ENCODE measurements at regions not wholly inside any gene's neighbourhood (a gene's known extent, or its start where the extent isn't known, plus 50 kb on each side); places are given as distances from the start of the nearest gene placed in this dataset.

GRCh38 chr16:51814617-51815016, 663.5 kb upstream of the SALL1 start:
- Histone ChIP-seq H3K4me3 (ENCODE audit: control insufficient read depth in 1 of 2, extremely low read depth in 1 of 2, low read length in 1 of 2) (no peak overlapping the region), H3K9me3 (no peaks in the 10 kb centered on the region), H3K27ac (ENCODE audit: low read length) (no peak overlapping the region), H3K27me3 (replicated peaks in 1 of 2; ENCODE audit: control insufficient read depth in 2 of 2, extremely low read depth in 1 of 2, insufficient read depth in 2 of 2, low read length in 1 of 2) (no peaks in the 10 kb centered on the region), H3K36me3 (ENCODE audit: control insufficient read depth in 2 of 2, extremely low read depth in 1 of 2, insufficient read depth in 1 of 2, low read length in 1 of 2) (no peaks in the 10 kb centered on the region), H3K4me1 (ENCODE audit: control insufficient read depth in 1 of 2, extremely low read depth in 1 of 2, insufficient read depth in 2 of 2, low read length in 2 of 2) (no peaks in the 10 kb centered on the region)
- Mint-ChIP-seq H3K27me3 (no peaks in the 10 kb centered on the region), H3K4me3 (no peak overlapping the region), H3K9me3 (peaks cover 8 to 23% (median 11%) of the 10 kb centered on the region in 3 donors), H3K27ac (no peak overlapping the region), H3K36me3 (no peaks in the 10 kb centered on the region), H3K4me1 (no peaks in the 10 kb centered on the region)
- ATAC-seq (replicated peaks in 1 of 4) (no peak), DNase-seq (no peak)
- WGBS (ENCODE audit: insufficient coverage) = no CpG with 5 or more reads among the region's 3 CpGs
- ChIA-PET POLR2A (interaction anchor here in 1 of 2 donors (0.5 kb wide), 1 partner anchor 634 kb away, joined by 6 read pairs; no protein-coding TSS in a partner anchor), CTCF (no interaction called here)

- WGBS (ENCODE audit: insufficient coverage) = 88% methylated on average over 3 of the region's 4 CpGs
- H3K4me1 Mint-ChIP-seq = no peaks in the 10 kb centered on the region
Observed at GRCh38 chr16:51813609-51814008, 662.5 kb upstream of the SALL1 start.

GRCh38 chr16:51812945-51813344, 661.9 kb upstream of the SALL1 start:
- ChIA-PET CTCF (no interaction called here), POLR2A (no interaction called here)
- no peaks in the 10 kb centered on the region for H3K27me3 Mint-ChIP-seq
- no peak overlapping the region for H3K4me3 ChIP-seq (ENCODE audit: control insufficient read depth in 1 of 2, extremely low read depth in 1 of 2, low read length in 1 of 2)
- H3K27ac ChIP-seq (ENCODE audit: low read length) = no peak overlapping the region
- WGBS (ENCODE audit: insufficient coverage) = no CpG with 5 or more reads among the region's 2 CpGs
- DNase-seq (no peak), ATAC-seq (replicated peaks in 1 of 4) (no peak)
- H3K36me3 Mint-ChIP-seq = no peaks in the 10 kb centered on the region
- no peaks in the 10 kb centered on the region for H3K4me1 Mint-ChIP-seq
- H3K27me3 ChIP-seq (replicated peaks in 1 of 2; ENCODE audit: control insufficient read depth in 2 of 2, extremely low read depth in 1 of 2, insufficient read depth in 2 of 2, low read length in 1 of 2) = no peaks in the 10 kb centered on the region
- H3K9me3 ChIP-seq = no peaks in the 10 kb centered on the region
- no peak overlapping the region for H3K27ac Mint-ChIP-seq
- H3K4me3 Mint-ChIP-seq = no peak overlapping the region
- H3K36me3 ChIP-seq (ENCODE audit: control insufficient read depth in 2 of 2, extremely low read depth in 1 of 2, insufficient read depth in 1 of 2, low read length in 1 of 2) = no peaks in the 10 kb centered on the region
- no peaks in the 10 kb centered on the region for H3K4me1 ChIP-seq (ENCODE audit: control insufficient read depth in 1 of 2, extremely low read depth in 1 of 2, insufficient read depth in 2 of 2, low read length in 2 of 2)
- peaks cover 4 to 19% (median 13%) of the 10 kb centered on the region in 3 donors for H3K9me3 Mint-ChIP-seq

More at GRCh38 chr16:51813609-51814008, 662.5 kb upstream of the SALL1 start:
- Mint-ChIP-seq H3K4me3 (no peak overlapping the region), H3K27me3 (no peaks in the 10 kb centered on the region), H3K27ac (no peak overlapping the region), H3K36me3 (no peaks in the 10 kb centered on the region), H3K9me3 (peaks cover 5 to 20% (median 12%) of the 10 kb centered on the region in 3 donors)
- ChIA-PET POLR2A (no interaction called here), CTCF (no interaction called here)
- no peak overlapping the region for H3K27ac ChIP-seq (ENCODE audit: low read length)
- H3K4me3 ChIP-seq (ENCODE audit: control insufficient read depth in 1 of 2, extremely low read depth in 1 of 2, low read length in 1 of 2) = no peak overlapping the region
- no peak for DNase-seq
- ATAC-seq (replicated peaks in 1 of 4) = no peak
- no peaks in the 10 kb centered on the region for H3K4me1 ChIP-seq (ENCODE audit: control insufficient read depth in 1 of 2, extremely low read depth in 1 of 2, insufficient read depth in 2 of 2, low read length in 2 of 2)
- H3K9me3 ChIP-seq = no peaks in the 10 kb centered on the region
- H3K27me3 ChIP-seq (replicated peaks in 1 of 2; ENCODE audit: control insufficient read depth in 2 of 2, extremely low read depth in 1 of 2, insufficient read depth in 2 of 2, low read length in 1 of 2) = no peaks in the 10 kb centered on the region
- H3K36me3 ChIP-seq (ENCODE audit: control insufficient read depth in 2 of 2, extremely low read depth in 1 of 2, insufficient read depth in 1 of 2, low read length in 1 of 2) = no peaks in the 10 kb centered on the region

- ATAC-seq (replicated peaks in 1 of 4) = no peak
- H3K27me3 ChIP-seq (replicated peaks in 1 of 2; ENCODE audit: control insufficient read depth in 2 of 2, extremely low read depth in 1 of 2, insufficient read depth in 2 of 2, low read length in 1 of 2) = no peaks in the 10 kb centered on the region
- DNase-seq = no peak
- Mint-ChIP-seq H3K36me3 (no peaks in the 10 kb centered on the region), H3K4me1 (no peaks in the 10 kb centered on the region), H3K27me3 (no peaks in the 10 kb centered on the region), H3K4me3 (no peak overlapping the region), H3K9me3 (peaks cover 9 to 13% (median 11%) of the 10 kb centered on the region in 3 donors), H3K27ac (no peak overlapping the region)
- ChIA-PET CTCF (no interaction called here), POLR2A (interaction anchor here in 1 of 2 donors (0.7 kb wide), 1 partner anchor 12 kb away, joined by 9 read pairs; no protein-coding TSS in a partner anchor)
- 20% methylated on average over 1 of the region's 2 CpGs for WGBS (ENCODE audit: insufficient coverage)
- no peaks in the 10 kb centered on the region for H3K4me1 ChIP-seq (ENCODE audit: control insufficient read depth in 1 of 2, extremely low read depth in 1 of 2, insufficient read depth in 2 of 2, low read length in 2 of 2)
- no peaks in the 10 kb centered on the region for H3K9me3 ChIP-seq
- no peak overlapping the region for H3K4me3 ChIP-seq (ENCODE audit: control insufficient read depth in 1 of 2, extremely low read depth in 1 of 2, low read length in 1 of 2)
- H3K36me3 ChIP-seq (ENCODE audit: control insufficient read depth in 2 of 2, extremely low read depth in 1 of 2, insufficient read depth in 1 of 2, low read length in 1 of 2) = no peaks in the 10 kb centered on the region
- H3K27ac ChIP-seq (ENCODE audit: low read length) = no peak overlapping the region
Observed at GRCh38 chr16:51807551-51807950, 656.5 kb upstream of the SALL1 start.

- Histone ChIP-seq H3K9me3 (no peaks in the 10 kb centered on the region), H3K27me3 (replicated peaks in 1 of 2; ENCODE audit: control insufficient read depth in 2 of 2, extremely low read depth in 1 of 2, insufficient read depth in 2 of 2, low read length in 1 of 2) (no peaks in the 10 kb centered on the region), H3K36me3 (ENCODE audit: control insufficient read depth in 2 of 2, extremely low read depth in 1 of 2, insufficient read depth in 1 of 2, low read length in 1 of 2) (no peaks in the 10 kb centered on the region), H3K27ac (ENCODE audit: low read length) (no peak overlapping the region), H3K4me3 (ENCODE audit: control insufficient read depth in 1 of 2, extremely low read depth in 1 of 2, low read length in 1 of 2) (no peak overlapping the region), H3K4me1 (ENCODE audit: control insufficient read depth in 1 of 2, extremely low read depth in 1 of 2, insufficient read depth in 2 of 2, low read length in 2 of 2) (no peaks in the 10 kb centered on the region)
- no peak overlapping the region for H3K27ac Mint-ChIP-seq
- H3K4me1 Mint-ChIP-seq = no peaks in the 10 kb centered on the region
- H3K9me3 Mint-ChIP-seq = peaks cover 0 to 15% (median 4%) of the 10 kb centered on the region in 3 donors
- POLR2A ChIA-PET = no interaction called here
- H3K27me3 Mint-ChIP-seq = no peaks in the 10 kb centered on the region
- ATAC-seq (replicated peaks in 1 of 4) (no peak), DNase-seq (no peak)
- no peaks in the 10 kb centered on the region for H3K36me3 Mint-ChIP-seq
- CTCF ChIA-PET = interaction anchor here in 1 of 2 donors (0.7 kb wide), 1 partner anchor 14 kb away, joined by 3 read pairs; no protein-coding TSS in a partner anchor
- no peak overlapping the region for H3K4me3 Mint-ChIP-seq
Observed at GRCh38 chr16:51801635-51802034, 650.6 kb upstream of the SALL1 start.

GRCh38 chr16:51797669-51798259, 646.7 kb upstream of the SALL1 start:
- no peak overlapping the region for H3K4me3 Mint-ChIP-seq
- 67% methylated on average over 2 of the region's 6 CpGs for WGBS (ENCODE audit: insufficient coverage)
- CTCF ChIA-PET = no interaction called here
- no peaks in the 10 kb centered on the region for H3K27me3 Mint-ChIP-seq
- no peaks in the 10 kb centered on the region for H3K27me3 ChIP-seq (replicated peaks in 1 of 2; ENCODE audit: control insufficient read depth in 2 of 2, extremely low read depth in 1 of 2, insufficient read depth in 2 of 2, low read length in 1 of 2)
- H3K36me3 ChIP-seq (ENCODE audit: control insufficient read depth in 2 of 2, extremely low read depth in 1 of 2, insufficient read depth in 1 of 2, low read length in 1 of 2) = no peaks in the 10 kb centered on the region
- no peaks in the 10 kb centered on the region for H3K4me1 Mint-ChIP-seq
- no peaks in the 10 kb centered on the region for H3K36me3 Mint-ChIP-seq
- peaks cover 3 to 10% (median 8%) of the 10 kb centered on the region in 3 donors for H3K9me3 Mint-ChIP-seq
- POLR2A ChIA-PET = no interaction called here
- no peaks in the 10 kb centered on the region for H3K4me1 ChIP-seq (ENCODE audit: control insufficient read depth in 1 of 2, extremely low read depth in 1 of 2, insufficient read depth in 2 of 2, low read length in 2 of 2)
- H3K4me3 ChIP-seq (ENCODE audit: control insufficient read depth in 1 of 2, extremely low read depth in 1 of 2, low read length in 1 of 2) = no peak overlapping the region
- ATAC-seq (replicated peaks in 1 of 4) (no peak), DNase-seq (no peak)
- H3K27ac Mint-ChIP-seq = no peak overlapping the region
- no peaks in the 10 kb centered on the region for H3K9me3 ChIP-seq
- no peak overlapping the region for H3K27ac ChIP-seq (ENCODE audit: low read length)

GRCh38 chr16:51779240-51779639, 628.2 kb upstream of the SALL1 start:
- CTCF ChIA-PET = no interaction called here
- Mint-ChIP-seq H3K27me3 (no peaks in the 10 kb centered on the region), H3K36me3 (no peaks in the 10 kb centered on the region), H3K9me3 (peaks cover 10 to 24% (median 16%) of the 10 kb centered on the region in 3 donors), H3K4me3 (no peak overlapping the region), H3K27ac (no peak overlapping the region), H3K4me1 (no peaks in the 10 kb centered on the region)
- H3K27ac ChIP-seq (ENCODE audit: low read length) = no peak overlapping the region
- H3K36me3 ChIP-seq (ENCODE audit: control insufficient read depth in 2 of 2, extremely low read depth in 1 of 2, insufficient read depth in 1 of 2, low read length in 1 of 2) = no peaks in the 10 kb centered on the region
- WGBS (ENCODE audit: insufficient coverage) = no CpG with 5 or more reads among the region's 3 CpGs
- POLR2A ChIA-PET = no interaction called here
- ATAC-seq (replicated peaks in 1 of 4) (no peak), DNase-seq (no peak)
- H3K4me1 ChIP-seq (ENCODE audit: control insufficient read depth in 1 of 2, extremely low read depth in 1 of 2, insufficient read depth in 2 of 2, low read length in 2 of 2) = no peaks in the 10 kb centered on the region
- H3K27me3 ChIP-seq (replicated peaks in 1 of 2; ENCODE audit: control insufficient read depth in 2 of 2, extremely low read depth in 1 of 2, insufficient read depth in 2 of 2, low read length in 1 of 2) = no peaks in the 10 kb centered on the region
- H3K9me3 ChIP-seq = no peaks in the 10 kb centered on the region
- no peak overlapping the region for H3K4me3 ChIP-seq (ENCODE audit: control insufficient read depth in 1 of 2, extremely low read depth in 1 of 2, low read length in 1 of 2)
